ENCODE measurements at regions not wholly inside any gene's neighbourhood (a gene's known extent, or its start where the extent isn't known, plus 50 kb on each side); places are given as distances from the start of the nearest gene placed in this dataset.

DNA sequence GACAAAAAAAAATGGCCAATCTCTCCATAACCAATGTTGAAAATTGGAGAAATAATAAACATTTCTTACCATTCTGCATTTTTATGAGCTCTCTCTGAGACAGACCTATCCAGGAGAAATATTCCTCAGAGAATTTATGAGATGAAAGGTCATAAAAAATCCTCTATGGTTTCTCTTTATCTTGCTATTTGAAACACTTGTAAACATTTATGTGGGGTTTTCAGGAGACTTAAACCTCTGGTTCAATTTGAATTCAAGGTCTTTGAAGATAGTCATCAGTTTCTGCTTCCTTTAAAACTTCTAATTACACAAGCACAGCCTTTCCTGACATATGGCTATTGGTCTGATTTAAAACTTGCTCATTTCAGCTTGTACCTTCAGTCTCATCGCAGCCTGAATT lies 78.5 kb upstream of the APBB1IP start:
- TF ChIP-seq CTCF (IDR thresholded peaks at IDR 0.05) (no peak), EP300 (IDR thresholded peaks at IDR 0.05) (no peak)

Data from gastroesophageal sphincter (tissue), 3 donors.